ENCODE measurements at regions not wholly inside any gene's neighbourhood (a gene's known extent, or its start where the extent isn't known, plus 50 kb on each side); places are given as distances from the start of the nearest gene placed in this dataset.

GRCh38 chr7:46355331-46355730 lies 434.3 kb upstream of the IGFBP3 start:
- H2BK5ac ChIP-seq (ENCODE audit: low read depth, low read length, poor library complexity) = no peak overlapping the region
- H3K79me2 ChIP-seq (ENCODE audit: control insufficient read depth, insufficient read depth, low read length, poor library complexity) = no peaks in the 10 kb centered on the region
- no peak overlapping the region for H4K8ac ChIP-seq (ENCODE audit: low read depth, low read length)
- peaks cover 3% of the 10 kb centered on the region in 2 experiments for H3K4me1 ChIP-seq (ENCODE audit: control insufficient read depth in 1 of 2, insufficient read depth in 2 of 2, low read length in 2 of 2)
- no peak overlapping the region for H4K12ac ChIP-seq (ENCODE audit: low read depth, low read length)
- no peak overlapping the region for H3K4me2 ChIP-seq (ENCODE audit: low read length)
- H3K18ac ChIP-seq (ENCODE audit: low read length) = no peak overlapping the region
- no peak overlapping the region for H3K4ac ChIP-seq (ENCODE audit: low read depth, low read length)
- no peak overlapping the region for H3K23ac ChIP-seq (ENCODE audit: low read length)
- H2AFZ ChIP-seq (ENCODE audit: insufficient read depth, low read length, poor library complexity) = no peak overlapping the region
- no peak for DNase-seq
- H3K14ac ChIP-seq (ENCODE audit: low read length) = no peak overlapping the region
- WGBS (ENCODE audit: extremely low coverage, insufficient coverage, insufficient read length) = no CpG with 5 or more reads among the region's 4 CpGs
- no peak overlapping the region for H4K91ac ChIP-seq (ENCODE audit: low read depth, low read length)
- no peak overlapping the region for H2BK120ac ChIP-seq (ENCODE audit: insufficient read depth, low read length, poor library complexity)
- H3K36me3 ChIP-seq (ENCODE audit: control insufficient read depth in 1 of 2, insufficient read depth in 2 of 2, low read length in 2 of 2) = no peaks in the 10 kb centered on the region
- H2BK12ac ChIP-seq (ENCODE audit: low read length) = peak overlapping the region; percentile 2
- H3K27ac ChIP-seq (ENCODE audit: low read depth, low read length) = no peak overlapping the region
- no peaks in the 10 kb centered on the region for H3K27me3 ChIP-seq (ENCODE audit: insufficient read depth, low read length)
- H3K9ac ChIP-seq (ENCODE audit: low read length) = no peak overlapping the region
- H3K79me1 ChIP-seq (ENCODE audit: low read length) = peaks cover 8% of the 10 kb centered on the region
- no peak overlapping the region for H2AK5ac ChIP-seq (ENCODE audit: low read length)
- H3K4me3 ChIP-seq (ENCODE audit: low read depth, low read length) = no peak overlapping the region
- H3K9me3 ChIP-seq (ENCODE audit: insufficient read depth, low read depth, low read length) = no peaks in the 10 kb centered on the region

DNA sequence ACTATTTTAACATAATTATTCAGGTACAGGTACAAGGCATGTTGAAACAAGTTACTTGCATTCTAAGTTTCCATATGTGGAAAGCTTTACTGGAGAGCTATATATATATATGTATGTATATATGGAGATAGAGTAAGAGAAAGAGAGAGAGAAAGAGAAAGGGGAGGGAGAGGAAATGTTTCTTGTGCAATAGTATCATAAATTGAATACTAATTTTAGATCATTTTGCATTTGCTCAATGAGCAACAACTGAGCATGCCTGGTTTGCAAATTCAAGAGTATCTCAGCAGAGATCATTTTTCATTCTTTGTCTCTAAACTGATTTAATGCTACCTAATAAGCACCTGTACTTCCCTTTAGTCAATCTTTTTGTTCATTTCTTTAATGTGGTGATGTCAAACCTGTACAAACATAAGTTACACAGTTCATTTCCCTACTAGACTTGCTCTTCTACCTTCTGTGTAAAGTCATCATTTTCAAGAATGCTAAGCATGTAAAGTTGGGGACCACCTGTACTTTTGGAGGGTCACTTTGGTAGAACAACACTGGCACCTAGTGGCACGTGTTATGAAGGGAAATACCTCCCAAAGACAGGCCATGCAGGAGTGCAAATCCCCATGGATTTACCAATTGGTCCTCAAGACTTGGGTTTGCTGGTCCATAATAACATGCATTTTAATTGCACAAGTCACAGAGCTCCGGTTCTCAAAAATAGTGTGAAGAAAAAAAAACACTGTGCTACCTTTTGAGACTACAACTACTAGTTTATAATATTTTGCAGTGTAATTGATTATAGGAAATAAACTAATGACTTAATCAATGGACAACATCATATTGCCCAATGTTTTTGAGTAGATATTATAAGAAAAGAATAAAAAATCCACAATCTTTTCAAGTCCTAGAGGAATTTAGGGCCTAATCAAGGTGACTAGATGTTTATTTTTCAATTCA lies 431.2 kb upstream of the IGFBP3 start:
- no peak overlapping the region for H2BK12ac ChIP-seq (ENCODE audit: low read length)
- no peak overlapping the region for H3K27ac ChIP-seq (ENCODE audit: low read depth, low read length)
- no peak overlapping the region for H4K91ac ChIP-seq (ENCODE audit: low read depth, low read length)
- H3K79me1 ChIP-seq (ENCODE audit: low read length) = peaks cover 9% of the 10 kb centered on the region
- no peak overlapping the region for H3K4me3 ChIP-seq (ENCODE audit: low read depth, low read length)
- no peaks in the 10 kb centered on the region for H3K36me3 ChIP-seq (ENCODE audit: control insufficient read depth in 1 of 2, insufficient read depth in 2 of 2, low read length in 2 of 2)
- H3K9ac ChIP-seq (ENCODE audit: low read length) = no peak overlapping the region
- H4K8ac ChIP-seq (ENCODE audit: low read depth, low read length) = no peak overlapping the region
- no peak overlapping the region for H2AK5ac ChIP-seq (ENCODE audit: low read length)
- no peak overlapping the region for H2AFZ ChIP-seq (ENCODE audit: insufficient read depth, low read length, poor library complexity)
- DNase-seq = peak; percentile 60 to 75
- H3K27me3 ChIP-seq (ENCODE audit: insufficient read depth, low read length) = no peaks in the 10 kb centered on the region
- no peak overlapping the region for H2BK120ac ChIP-seq (ENCODE audit: insufficient read depth, low read length, poor library complexity)
- no peaks in the 10 kb centered on the region for H3K9me3 ChIP-seq (ENCODE audit: insufficient read depth, low read depth, low read length)
- H3K4ac ChIP-seq (ENCODE audit: low read depth, low read length) = no peak overlapping the region
- no peak overlapping the region for H3K14ac ChIP-seq (ENCODE audit: low read length)
- H4K12ac ChIP-seq (ENCODE audit: low read depth, low read length) = no peak overlapping the region
- H3K4me2 ChIP-seq (ENCODE audit: low read length) = no peak overlapping the region
- no peaks in the 10 kb centered on the region for H3K79me2 ChIP-seq (ENCODE audit: control insufficient read depth, insufficient read depth, low read length, poor library complexity)
- H3K4me1 ChIP-seq (ENCODE audit: control insufficient read depth in 1 of 2, insufficient read depth in 2 of 2, low read length in 2 of 2) = peaks cover 5 to 6% of the 10 kb centered on the region in 2 experiments
- no CpG with 5 or more reads among the region's 2 CpGs for WGBS (ENCODE audit: extremely low coverage, insufficient coverage, insufficient read length)
- no peak overlapping the region for H2BK5ac ChIP-seq (ENCODE audit: low read depth, low read length, poor library complexity)
- H3K23ac ChIP-seq (ENCODE audit: low read length) = no peak overlapping the region
- no peak overlapping the region for H3K18ac ChIP-seq (ENCODE audit: low read length)

DNA sequence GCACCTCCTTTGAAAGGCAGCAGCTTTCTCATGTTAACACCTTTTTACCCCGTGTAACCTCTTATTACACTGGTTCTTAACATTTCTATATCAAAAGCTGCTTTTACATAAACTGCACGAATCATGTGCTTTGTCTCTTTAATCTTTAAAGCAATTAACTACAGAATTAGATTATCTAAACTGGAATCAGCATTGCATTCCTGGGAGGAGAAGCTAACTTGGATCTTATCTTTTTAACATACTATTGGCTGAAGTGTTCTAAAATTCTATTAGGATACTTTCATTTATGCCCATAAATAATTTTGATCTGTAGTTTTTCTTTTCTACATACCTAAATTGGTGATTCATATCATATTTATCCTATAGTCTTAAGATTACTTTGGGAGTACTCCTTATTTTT lies 428.4 kb upstream of the IGFBP3 start:
- no peaks in the 10 kb centered on the region for H3K36me3 ChIP-seq (ENCODE audit: control insufficient read depth in 1 of 2, insufficient read depth in 2 of 2, low read length in 2 of 2)

DNA sequence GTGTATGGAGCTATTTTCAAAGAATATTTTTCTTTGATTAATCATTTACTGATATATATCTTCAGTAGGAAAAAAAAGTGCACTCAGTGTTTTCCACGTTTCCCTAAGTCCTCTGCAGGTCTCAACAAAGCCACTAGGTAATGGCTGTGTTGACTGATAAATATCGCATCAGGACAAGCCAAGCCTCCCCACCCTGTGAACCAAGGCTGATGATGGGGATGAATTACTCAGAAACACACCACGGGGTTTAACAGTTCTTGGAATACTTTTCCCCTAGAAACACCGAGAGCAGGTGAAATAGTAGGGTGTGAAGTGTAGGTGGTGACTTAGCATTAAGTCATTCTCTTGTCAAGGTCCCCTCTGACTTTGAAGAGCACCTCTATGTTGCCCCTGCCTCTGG lies 423.5 kb upstream of the IGFBP3 start:
- Histone ChIP-seq H3K4ac (ENCODE audit: low read depth, low read length) (no peak overlapping the region), H3K79me1 (ENCODE audit: low read length) (peaks cover 4% of the 10 kb centered on the region), H2BK12ac (ENCODE audit: low read length) (no peak overlapping the region), H2BK120ac (ENCODE audit: insufficient read depth, low read length, poor library complexity) (no peak overlapping the region), H3K4me2 (ENCODE audit: low read length) (no peak overlapping the region), H4K12ac (ENCODE audit: low read depth, low read length) (no peak overlapping the region), H4K8ac (ENCODE audit: low read depth, low read length) (no peak overlapping the region), H3K4me3 (ENCODE audit: low read depth, low read length) (no peak overlapping the region), H3K27ac (ENCODE audit: low read depth, low read length) (no peak overlapping the region), H3K79me2 (ENCODE audit: control insufficient read depth, insufficient read depth, low read length, poor library complexity) (no peaks in the 10 kb centered on the region), H4K91ac (ENCODE audit: low read depth, low read length) (peak overlapping the region; percentile 63), H3K27me3 (ENCODE audit: insufficient read depth, low read length) (no peaks in the 10 kb centered on the region), H2BK5ac (ENCODE audit: low read depth, low read length, poor library complexity) (no peak overlapping the region), H3K23ac (ENCODE audit: low read length) (no peak overlapping the region), H3K9me3 (ENCODE audit: insufficient read depth, low read depth, low read length) (no peaks in the 10 kb centered on the region), H3K36me3 (ENCODE audit: control insufficient read depth in 1 of 2, insufficient read depth in 2 of 2, low read length in 2 of 2) (no peaks in the 10 kb centered on the region), H3K18ac (ENCODE audit: low read length) (no peak overlapping the region), H2AK5ac (ENCODE audit: low read length) (no peak overlapping the region), H3K4me1 (ENCODE audit: control insufficient read depth in 1 of 2, insufficient read depth in 2 of 2, low read length in 2 of 2) (peaks cover 0 to 3% of the 10 kb centered on the region in 2 experiments), H3K14ac (ENCODE audit: low read length) (no peak overlapping the region), H2AFZ (ENCODE audit: insufficient read depth, low read length, poor library complexity) (no peak overlapping the region), H3K9ac (ENCODE audit: low read length) (no peak overlapping the region)
- WGBS (ENCODE audit: extremely low coverage, insufficient coverage, insufficient read length) = no CpG with 5 or more reads among the region's 4 CpGs
- no peak for DNase-seq

More for the DNA sequence above, 428.4 kb upstream of the IGFBP3 start:
- Histone ChIP-seq H3K79me1 (ENCODE audit: low read length) (peaks cover 13% of the 10 kb centered on the region), H3K4me2 (ENCODE audit: low read length) (no peak overlapping the region), H3K23ac (ENCODE audit: low read length) (no peak overlapping the region), H3K9me3 (ENCODE audit: insufficient read depth, low read depth, low read length) (no peaks in the 10 kb centered on the region), H3K4me1 (ENCODE audit: control insufficient read depth in 1 of 2, insufficient read depth in 2 of 2, low read length in 2 of 2) (peaks cover 6 to 8% of the 10 kb centered on the region in 2 experiments), H2AK5ac (ENCODE audit: low read length) (no peak overlapping the region), H3K27me3 (ENCODE audit: insufficient read depth, low read length) (no peaks in the 10 kb centered on the region), H2BK12ac (ENCODE audit: low read length) (no peak overlapping the region), H3K79me2 (ENCODE audit: control insufficient read depth, insufficient read depth, low read length, poor library complexity) (no peaks in the 10 kb centered on the region), H3K27ac (ENCODE audit: low read depth, low read length) (no peak overlapping the region), H2BK120ac (ENCODE audit: insufficient read depth, low read length, poor library complexity) (no peak overlapping the region), H4K91ac (ENCODE audit: low read depth, low read length) (no peak overlapping the region), H3K4ac (ENCODE audit: low read depth, low read length) (no peak overlapping the region), H4K12ac (ENCODE audit: low read depth, low read length) (no peak overlapping the region), H3K18ac (ENCODE audit: low read length) (no peak overlapping the region), H3K14ac (ENCODE audit: low read length) (no peak overlapping the region), H2AFZ (ENCODE audit: insufficient read depth, low read length, poor library complexity) (no peak overlapping the region), H3K9ac (ENCODE audit: low read length) (no peak overlapping the region), H4K8ac (ENCODE audit: low read depth, low read length) (no peak overlapping the region), H2BK5ac (ENCODE audit: low read depth, low read length, poor library complexity) (no peak overlapping the region), H3K4me3 (ENCODE audit: low read depth, low read length) (no peak overlapping the region)
- no CpG with 5 or more reads among the region's 2 CpGs for WGBS (ENCODE audit: extremely low coverage, insufficient coverage, insufficient read length)
- peak in 1 of 2 donors; percentile 29 for DNase-seq
